Prostate gland (tissue), 2 donors: ENCODE measurements at regions not wholly inside any gene's neighbourhood (a gene's known extent, or its start where the extent isn't known, plus 50 kb on each side); places are given as distances from the start of the nearest gene placed in this dataset.

Experiments used
- CTCF ChIP-seq, 4 experiments: fragments of 200-600 bp in 2 of 4; fragments of 450-650 bp in 2 of 4; sonication (generic) in 2 of 4; IDR thresholded peaks; 1 replicate in 3 of 4; 2 replicates in 1 of 4; pipeline ENCODE4 v1.5.1; 2016 to 2019; ENCODE audit warnings: antibody characterized with exemption in 4 of 4, mild to moderate bottlenecking in 2 of 4, moderate library complexity in 2 of 4
- POLR2AphosphoS5 ChIP-seq: sonication (generic); formaldehyde crosslinking; IDR thresholded peaks from one replicate; pipeline ENCODE4 v1.6.1; 2017; ENCODE audit warnings: antibody characterized with exemption

DNA sequence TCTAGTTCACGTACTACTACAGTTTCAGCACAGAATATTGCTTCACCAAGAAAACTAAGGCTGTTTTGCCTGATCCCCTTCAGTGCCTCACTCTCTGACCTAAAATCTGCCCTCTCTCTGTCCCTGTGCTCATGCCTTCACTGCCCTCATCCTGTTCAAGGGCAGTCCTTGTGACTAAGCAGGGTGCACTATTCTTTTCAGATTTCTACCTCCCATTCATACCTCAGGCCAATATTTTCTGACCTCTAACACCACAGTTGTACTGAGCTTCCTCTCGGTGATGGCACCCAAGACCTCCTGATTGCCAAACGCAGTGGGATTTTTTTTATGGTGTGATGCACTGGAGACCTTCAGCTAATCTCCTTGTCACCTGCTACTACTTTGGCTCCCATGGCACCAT, 57.7 kb upstream of the GADD45A start:
- TF ChIP-seq POLR2AphosphoS5 (no peak), CTCF (IDR thresholded peaks at IDR 0.05) (no peak)
